HepG2 (cell line): ENCODE measurements at regions not wholly inside any gene's neighbourhood (a gene's known extent, or its start where the extent isn't known, plus 50 kb on each side); places are given as distances from the start of the nearest gene placed in this dataset.

Experiments used
- ATAC-seq: fragments of 200-7000 bp; cut with Tn5 transposase; 3 replicates; pipeline ENCODE4 v1.9.1; 2020; ENCODE audit warnings: mild to moderate bottlenecking, moderate library complexity
- BruUV-seq: library from RNA; stranded (reverse); fragments of 400-500 nt; replicated peaks from 2 replicates; lab custom pipeline; 2021; lab: Mats Ljungman, UMichigan
- CTCF ChIA-PET: fragments of 300-600 bp; formaldehyde crosslinking; extraction: SDS; loops from one replicate; lab custom pipeline; 2021; ENCODE audit warnings: low total read pairs, inconsistent platforms, low intra/inter-chr PET ratio; lab: Yijun Ruan, JAX
- POLR2A ChIA-PET: fragments of 350-600 bp; sonication (Branson Sonifier 250); formaldehyde crosslinking; loops from one replicate; lab custom pipeline; 2020; ENCODE audit warnings: antibody characterized with exemption, inconsistent platforms; lab: Yijun Ruan, JAX
- DNase-seq: peaks from one replicate; pipeline ENCODE4 v3.0.0-alpha.2; 2015; ENCODE audit warnings: low spot score
- FAIRE-seq: peaks from 3 replicates; lab custom pipeline; 2011; peaks lifted over from hg19 to GRCh38; lab: Jason Lieb, UNC
- H2AFZ ChIP-seq: one replicate; pipeline ENCODE4 v1.6.1; 2011; ENCODE audit warnings: low read length, inconsistent platforms
- H3K27ac ChIP-seq: fragments of 300-600 bp; 3 replicates; pipeline ENCODE4 v1.8.0; 2011; ENCODE audit warnings: mixed run types, mild to moderate bottlenecking, mixed read lengths, low read length, inconsistent platforms; ENCODE audit not compliant: insufficient read depth; ENCODE audit errors: extremely low read length
- H3K27me3 ChIP-seq, 2 experiments: fragments of 200-600 bp in 1 of 2; 2 replicates in 1 of 2; 3 replicates in 1 of 2; pipeline versions ENCODE4 v1.6.0 to v1.8.0; 2011; ENCODE audit warnings: low read length in 2 of 2, mild to moderate bottlenecking in 2 of 2, moderate library complexity in 2 of 2, inconsistent platforms in 1 of 2; ENCODE audit not compliant: insufficient read depth in 2 of 2, control insufficient read depth in 1 of 2
- H3K36me3 ChIP-seq, 2 experiments: fragments of 200-600 bp in 1 of 2; replicated peaks in 1 of 2; 2 replicates in 1 of 2; 3 replicates in 1 of 2; pipeline versions ENCODE4 v1.5.1 to v1.8.0; 2011; ENCODE audit warnings: low read length in 2 of 2, inconsistent platforms in 1 of 2; ENCODE audit not compliant: insufficient read depth in 2 of 2, control insufficient read depth in 1 of 2
- H3K4me1 ChIP-seq: 2 replicates; pipeline ENCODE4 v1.5.1; 2012; ENCODE audit warnings: low read length, inconsistent platforms; ENCODE audit not compliant: insufficient read depth
- H3K4me2 ChIP-seq: 2 replicates; pipeline ENCODE4 v1.6.0; 2011; ENCODE audit warnings: low read depth, low read length, inconsistent platforms
- H3K4me3 ChIP-seq, 3 experiments: fragments of 200-600 bp in 1 of 3; sonication (generic), shearing (Covaris generic) in 1 of 3; replicated peaks in 1 of 3; 2 replicates each; pipeline ENCODE4 v1.5.1; 2011 to 2016; ENCODE audit warnings: low read length in 3 of 3, inconsistent platforms in 2 of 3, low read depth in 2 of 3, mild to moderate bottlenecking in 2 of 3, control low read depth in 1 of 3, mixed read lengths in 1 of 3; ENCODE audit not compliant: insufficient read depth in 1 of 3
- H3K79me2 ChIP-seq: one replicate; pipeline ENCODE4 v1.6.1; 2011; ENCODE audit warnings: low read length, inconsistent platforms; ENCODE audit not compliant: insufficient read depth
- H3K9ac ChIP-seq: 2 replicates; pipeline ENCODE4 v1.6.0; 2011; ENCODE audit warnings: mild to moderate bottlenecking, low read depth, low read length, inconsistent platforms; ENCODE audit not compliant: insufficient read depth
- H3K9me3 ChIP-seq: 2 replicates; pipeline ENCODE4 v1.5.1; 2012; ENCODE audit warnings: mild to moderate bottlenecking, low read length
- H4K20me1 ChIP-seq: 2 replicates; pipeline ENCODE4 v1.6.0; 2011; ENCODE audit warnings: inconsistent platforms, mild to moderate bottlenecking, low read length, moderate library complexity; ENCODE audit not compliant: insufficient read depth
- CCAR2 ChIP-seq: fragments of 200-400 bp; formaldehyde crosslinking; optimal IDR thresholded peaks from 2 replicates; pipeline ENCODE3; 2018; ENCODE audit warnings: low read depth, mild to moderate bottlenecking, low read length, moderate library complexity
- FOXO1 ChIP-seq: sonication (generic); formaldehyde crosslinking; IDR thresholded peaks from 2 replicates; pipeline ENCODE4 v1.4.0; 2020; ENCODE audit warnings: missing genetic modification reagents
- MTA1 ChIP-seq: sonication (generic); formaldehyde crosslinking; IDR thresholded peaks from 2 replicates; pipeline ENCODE4 v1.4.0; 2020; ENCODE audit warnings: missing genetic modification reagents, mild to moderate bottlenecking, borderline replicate concordance
- MYNN ChIP-seq: sonication (generic); formaldehyde crosslinking; IDR thresholded peaks from 2 replicates; pipeline ENCODE4 v1.4.0; 2020; ENCODE audit warnings: mild to moderate bottlenecking, low read depth, missing genetic modification reagents
- PLSCR1 ChIP-seq: sonication (generic); formaldehyde crosslinking; IDR thresholded peaks from 2 replicates; pipeline ENCODE4 v1.5.0; 2020; ENCODE audit warnings: missing genetic modification reagents, mild to moderate bottlenecking, borderline replicate concordance
- YY1 ChIP-seq: IDR thresholded peaks from 2 replicates; pipeline ENCODE4 v1.6.1; 2011; ENCODE audit warnings: low read length, low read depth, moderate library complexity, mild to moderate bottlenecking; ENCODE audit not compliant: insufficient read depth, insufficient replicate concordance
- ZNF101 ChIP-seq: sonication (generic); formaldehyde crosslinking; IDR thresholded peaks from 2 replicates; pipeline ENCODE4 v1.4.0; 2020; ENCODE audit warnings: mild to moderate bottlenecking, low read depth, missing genetic modification reagents, borderline replicate concordance
- ZNF207 ChIP-seq: fragments of 450-650 bp; IDR thresholded peaks from 2 replicates; pipeline ENCODE4 v1.6.1; 2016; ENCODE audit warnings: antibody characterized with exemption, borderline replicate concordance
- ZNF460 ChIP-seq: sonication (generic); formaldehyde crosslinking; IDR thresholded peaks from 2 replicates; pipeline ENCODE4 v1.5.1; 2020; ENCODE audit warnings: missing genetic modification reagents, mild to moderate bottlenecking, borderline replicate concordance
- ZNF782 ChIP-seq: sonication (generic); formaldehyde crosslinking; IDR thresholded peaks from 2 replicates; pipeline ENCODE4 v1.4.0; 2020; ENCODE audit warnings: missing genetic modification reagents, mild to moderate bottlenecking, borderline replicate concordance
- ZNF816 ChIP-seq: sonication (generic); formaldehyde crosslinking; IDR thresholded peaks from 2 replicates; pipeline ENCODE4 v1.8.0; 2022; ENCODE audit warnings: missing genetic modification reagents, mild to moderate bottlenecking, borderline replicate concordance
- WGBS: methylation state at CpG from one replicate; pipeline ENCODE4 v1.1.6; 2017; ENCODE audit warnings: low lambda C conversion rate; 5-methylcytosine and 5-hydroxymethylcytosine counted together
- in situ Hi-C: cut with HindIII; loops from 2 replicates; pipeline ENCODE4 v1.10.0; 2017; ENCODE audit warnings: low pct_unique_long_range_greater_than_20kb; ENCODE audit not compliant: extremely low pct_ligation_motif_present
- intact Hi-C: fragments of 100-400 bp; cut with micrococcal nuclease; formaldehyde crosslinking; loops from one replicate; pipeline ENCODE4 v1.10.0; 2022; ENCODE audit not compliant: unreplicated experiment
- TF ChIP-seq, protein P1 (sequence below): sonication (generic); formaldehyde crosslinking; IDR thresholded peaks from 2 replicates; pipeline ENCODE4 v1.4.0; 2020; ENCODE audit warnings: mild to moderate bottlenecking, missing genetic modification reagents
- TF ChIP-seq, protein P2 (sequence below): sonication (generic); formaldehyde crosslinking; IDR thresholded peaks from 2 replicates; pipeline ENCODE4 v1.4.0; 2020; ENCODE audit warnings: missing genetic modification reagents, borderline replicate concordance
- TF ChIP-seq, protein P3 (sequence below): sonication (generic); formaldehyde crosslinking; IDR thresholded peaks from 2 replicates; pipeline ENCODE4 v1.5.1; 2020; ENCODE audit warnings: mild to moderate bottlenecking, missing genetic modification reagents

DNA sequence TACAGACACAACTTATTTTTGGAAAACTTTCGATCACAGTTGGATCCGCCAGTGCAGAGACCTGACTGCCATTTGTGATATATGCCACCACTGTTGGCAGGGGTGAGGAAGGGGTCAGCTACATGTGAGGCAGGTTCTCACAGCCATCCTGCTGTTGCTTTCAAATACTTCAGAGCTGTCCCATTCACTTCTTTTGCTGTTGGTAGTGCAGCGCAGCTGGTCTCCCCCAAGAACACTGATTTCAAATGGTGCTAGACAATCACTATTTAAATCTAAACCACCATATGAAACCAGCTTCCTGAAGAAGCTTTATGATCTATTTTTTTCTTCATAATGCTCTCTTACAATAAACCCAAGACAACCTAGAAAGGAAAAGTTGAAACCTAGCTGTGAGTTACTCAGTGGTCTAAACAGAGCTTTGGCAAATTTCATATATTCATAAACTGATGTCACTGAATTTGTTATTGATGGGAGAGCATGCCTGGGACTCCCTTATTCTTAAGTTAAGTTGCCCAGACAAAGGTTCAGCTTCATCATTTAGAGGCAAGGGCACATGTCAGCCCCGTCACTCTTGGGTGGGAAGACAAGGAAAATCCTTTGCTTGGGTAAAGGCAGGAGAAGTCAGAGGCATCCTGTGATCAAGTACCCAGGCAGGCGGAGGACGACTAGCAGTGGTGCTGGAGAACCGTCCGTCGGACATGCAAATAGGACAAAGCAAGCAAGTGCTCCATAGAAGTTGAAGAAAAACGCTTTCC lies 143.4 kb upstream of the KLF14 start (continued):
- TF ChIP-seq ZNF782 (CRISPR knock-in tag) (no peak), MTA1 (CRISPR knock-in tag) (no peak), FOXO1 (no peak), YY1 (no peak), MYNN (CRISPR knock-in tag) (no peak)
- TF ChIP-seq, protein P1, sequence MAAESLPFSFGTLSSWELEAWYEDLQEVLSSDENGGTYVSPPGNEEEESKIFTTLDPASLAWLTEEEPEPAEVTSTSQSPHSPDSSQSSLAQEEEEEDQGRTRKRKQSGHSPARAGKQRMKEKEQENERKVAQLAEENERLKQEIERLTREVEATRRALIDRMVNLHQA, result no peak

DNA sequence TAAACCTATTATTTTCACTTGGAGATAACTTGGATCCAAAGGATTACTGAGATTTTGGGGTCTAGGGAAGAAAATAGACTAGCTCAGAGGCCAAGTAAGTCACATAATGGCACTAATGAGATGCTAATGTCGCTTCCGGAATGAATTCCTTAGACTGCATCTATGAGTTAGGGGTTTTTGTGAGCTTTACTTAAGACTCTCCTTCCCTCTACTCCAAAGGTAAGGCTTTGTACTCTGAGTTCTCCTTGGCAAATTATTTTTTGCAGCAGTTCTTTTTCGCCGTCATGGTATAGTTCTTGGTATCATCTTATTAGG lies 143.9 kb upstream of the KLF14 start:
- no peak for DNase-seq
- in situ Hi-C loops, result no loop called here
- CTCF ChIA-PET, result no interaction called here
- BruUV-seq, result no TSS peak
- no peaks in the 10 kb centered on the region for H3K27me3 ChIP-seq
- no peaks in the 10 kb centered on the region for H3K9me3 ChIP-seq
- WGBS, result 100% methylated on average over 4 of the region's 4 CpGs
- no peak overlapping the region for H3K9ac ChIP-seq
- H3K36me3 ChIP-seq, result peaks cover 17 to 54% of the 10 kb centered on the region in 2 experiments
- H3K4me2 ChIP-seq, result no peak overlapping the region
- no peak for ATAC-seq
- H3K4me1 ChIP-seq, result peaks cover 41% of the 10 kb centered on the region
- no peak overlapping the region for H3K27ac ChIP-seq
- no peak overlapping the region for H2AFZ ChIP-seq
- POLR2A ChIA-PET, result interaction anchor here (1.2 kb wide), 1 partner anchor 21 kb away, joined by 3 read pairs; no protein-coding TSS in a partner anchor
- FAIRE-seq, result no peak
- peaks cover 5% of the 10 kb centered on the region for H3K79me2 ChIP-seq
- intact Hi-C loops, result no loop called here
- peaks cover 7% of the 10 kb centered on the region; the same call in 1 of the 2 replicates for H4K20me1 ChIP-seq
- no peak overlapping the region for H3K4me3 ChIP-seq
- TF ChIP-seq PLSCR1 (CRISPR knock-in tag), result no peak
- TF ChIP-seq ZNF207, result no peak
- TF ChIP-seq, protein P2, sequence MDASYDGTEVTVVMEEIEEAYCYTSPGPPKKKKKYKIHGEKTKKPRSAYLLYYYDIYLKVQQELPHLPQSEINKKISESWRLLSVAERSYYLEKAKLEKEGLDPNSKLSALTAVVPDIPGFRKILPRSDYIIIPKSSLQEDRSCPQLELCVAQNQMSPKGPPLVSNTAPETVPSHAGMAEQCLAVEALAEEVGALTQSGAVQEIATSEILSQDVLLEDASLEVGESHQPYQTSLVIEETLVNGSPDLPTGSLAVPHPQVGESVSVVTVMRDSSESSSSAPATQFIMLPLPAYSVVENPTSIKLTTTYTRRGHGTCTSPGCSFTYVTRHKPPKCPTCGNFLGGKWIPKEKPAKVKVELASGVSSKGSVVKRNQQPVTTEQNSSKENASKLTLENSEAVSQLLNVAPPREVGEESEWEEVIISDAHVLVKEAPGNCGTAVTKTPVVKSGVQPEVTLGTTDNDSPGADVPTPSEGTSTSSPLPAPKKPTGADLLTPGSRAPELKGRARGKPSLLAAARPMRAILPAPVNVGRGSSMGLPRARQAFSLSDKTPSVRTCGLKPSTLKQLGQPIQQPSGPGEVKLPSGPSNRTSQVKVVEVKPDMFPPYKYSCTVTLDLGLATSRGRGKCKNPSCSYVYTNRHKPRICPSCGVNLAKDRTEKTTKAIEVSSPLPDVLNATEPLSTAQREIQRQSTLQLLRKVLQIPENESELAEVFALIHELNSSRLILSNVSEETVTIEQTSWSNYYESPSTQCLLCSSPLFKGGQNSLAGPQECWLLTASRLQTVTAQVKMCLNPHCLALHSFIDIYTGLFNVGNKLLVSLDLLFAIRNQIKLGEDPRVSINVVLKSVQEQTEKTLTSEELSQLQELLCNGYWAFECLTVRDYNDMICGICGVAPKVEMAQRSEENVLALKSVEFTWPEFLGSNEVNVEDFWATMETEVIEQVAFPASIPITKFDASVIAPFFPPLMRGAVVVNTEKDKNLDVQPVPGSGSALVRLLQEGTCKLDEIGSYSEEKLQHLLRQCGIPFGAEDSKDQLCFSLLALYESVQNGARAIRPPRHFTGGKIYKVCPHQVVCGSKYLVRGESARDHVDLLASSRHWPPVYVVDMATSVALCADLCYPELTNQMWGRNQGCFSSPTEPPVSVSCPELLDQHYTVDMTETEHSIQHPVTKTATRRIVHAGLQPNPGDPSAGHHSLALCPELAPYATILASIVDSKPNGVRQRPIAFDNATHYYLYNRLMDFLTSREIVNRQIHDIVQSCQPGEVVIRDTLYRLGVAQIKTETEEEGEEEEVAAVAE, result no peak
- TF ChIP-seq CCAR2, result no peak
- TF ChIP-seq ZNF101 (CRISPR knock-in tag), result no peak
- TF ChIP-seq ZNF460 (CRISPR knock-in tag), result no peak
- TF ChIP-seq, protein P3, sequence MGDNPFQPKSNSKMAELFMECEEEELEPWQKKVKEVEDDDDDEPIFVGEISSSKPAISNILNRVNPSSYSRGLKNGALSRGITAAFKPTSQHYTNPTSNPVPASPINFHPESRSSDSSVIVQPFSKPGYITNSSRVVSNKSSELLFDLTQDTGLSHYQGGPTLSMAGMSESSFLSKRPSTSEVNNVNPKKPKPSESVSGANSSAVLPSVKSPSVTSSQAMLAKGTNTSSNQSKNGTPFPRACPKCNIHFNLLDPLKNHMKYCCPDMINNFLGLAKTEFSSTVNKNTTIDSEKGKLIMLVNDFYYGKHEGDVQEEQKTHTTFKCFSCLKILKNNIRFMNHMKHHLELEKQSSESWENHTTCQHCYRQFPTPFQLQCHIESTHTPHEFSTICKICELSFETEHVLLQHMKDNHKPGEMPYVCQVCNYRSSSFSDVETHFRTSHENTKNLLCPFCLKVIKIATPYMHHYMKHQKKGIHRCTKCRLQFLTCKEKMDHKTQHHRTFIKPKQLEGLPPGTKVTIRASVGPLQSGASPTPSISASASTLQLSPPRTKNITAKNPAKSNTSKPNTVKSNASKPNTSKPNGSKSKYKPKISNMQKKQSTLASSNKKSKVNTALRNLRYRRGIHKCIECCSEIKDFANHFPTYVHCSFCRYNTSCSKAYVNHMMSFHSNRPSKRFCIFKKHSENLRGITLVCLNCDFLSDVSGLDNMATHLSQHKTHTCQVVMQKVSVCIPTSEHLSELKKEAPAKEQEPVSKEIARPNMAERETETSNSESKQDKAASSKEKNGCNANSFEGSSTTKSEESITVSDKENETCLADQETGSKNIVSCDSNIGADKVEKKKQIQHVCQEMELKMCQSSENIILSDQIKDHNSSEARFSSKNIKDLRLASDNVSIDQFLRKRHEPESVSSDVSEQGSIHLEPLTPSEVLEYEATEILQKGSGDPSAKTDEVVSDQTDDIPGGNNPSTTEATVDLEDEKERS (CRISPR knock-in tag), result no peak
- TF ChIP-seq ZNF816 (CRISPR knock-in tag), result no peak
